ENCODE measurements at regions not wholly inside any gene's neighbourhood (a gene's known extent, or its start where the extent isn't known, plus 50 kb on each side); places are given as distances from the start of the nearest gene placed in this dataset.
"Not testable (repeated sequence)": the region's sequence is repeated elsewhere in the genome, so short reads cannot be mapped to it uniquely, and the experiment has no call there.

DNA sequence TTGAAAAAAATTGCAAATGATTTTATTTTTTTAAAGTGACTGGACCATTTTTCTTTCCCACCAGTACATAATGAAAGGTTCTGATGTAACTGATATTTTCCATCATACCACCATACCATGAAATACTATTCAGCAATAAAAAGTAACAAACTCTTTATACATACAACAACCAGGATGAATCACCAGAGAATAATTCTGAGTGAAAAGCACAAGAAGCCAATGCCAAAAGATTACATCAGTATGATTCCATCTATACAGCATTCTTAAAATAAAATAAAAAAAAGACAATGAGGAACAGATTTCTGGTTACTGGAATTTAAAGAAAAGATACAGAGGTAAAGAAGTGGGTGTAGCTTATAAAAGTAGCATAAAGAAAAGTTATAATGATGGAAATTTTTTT is 423.7 kb upstream of the ST8SIA4 start:
- DNase-seq: no peak
- Mint-ChIP-seq H3K4me1 (no peaks in the 10 kb centered on the region), H3K36me3 (no peaks in the 10 kb centered on the region), H3K27me3 (peaks cover 2% of the 10 kb centered on the region), H3K27ac (no peak overlapping the region), H3K9me3 (peaks cover 2% of the 10 kb centered on the region), H3K4me3 (no peak overlapping the region)
- ATAC-seq (ENCODE audit: low read depth): no peak
- POLR2A ChIA-PET: no interaction called here

DNA sequence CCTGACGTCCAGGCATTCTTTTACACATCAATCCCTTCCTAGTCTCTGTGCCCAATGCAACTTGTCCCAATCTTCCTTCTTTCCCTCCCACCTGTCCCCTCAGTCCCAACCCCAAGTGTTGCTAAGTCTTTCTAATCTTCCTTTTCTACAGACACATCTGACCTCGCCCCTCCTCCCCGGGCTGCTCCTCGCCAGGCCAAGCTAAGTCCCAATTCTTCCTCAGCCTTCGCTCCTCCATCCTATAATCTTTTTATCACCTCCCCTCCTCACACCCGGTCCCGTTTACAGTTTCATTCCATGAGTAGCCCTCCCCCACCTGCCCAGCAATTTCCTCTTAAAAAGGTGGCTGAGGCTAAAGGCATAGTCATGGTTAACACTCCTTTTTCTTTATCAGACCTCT is 413.3 kb upstream of the ST8SIA4 start:
- H3K9me3 Mint-ChIP-seq; H3K4me3 Mint-ChIP-seq; H3K36me3 Mint-ChIP-seq; ATAC-seq (ENCODE audit: low read depth); DNase-seq; POLR2A ChIA-PET; H3K27me3 Mint-ChIP-seq; H3K4me1 Mint-ChIP-seq: not testable (repeated sequence)
- H3K27ac Mint-ChIP-seq: peak overlapping the region; percentile 55

DNA sequence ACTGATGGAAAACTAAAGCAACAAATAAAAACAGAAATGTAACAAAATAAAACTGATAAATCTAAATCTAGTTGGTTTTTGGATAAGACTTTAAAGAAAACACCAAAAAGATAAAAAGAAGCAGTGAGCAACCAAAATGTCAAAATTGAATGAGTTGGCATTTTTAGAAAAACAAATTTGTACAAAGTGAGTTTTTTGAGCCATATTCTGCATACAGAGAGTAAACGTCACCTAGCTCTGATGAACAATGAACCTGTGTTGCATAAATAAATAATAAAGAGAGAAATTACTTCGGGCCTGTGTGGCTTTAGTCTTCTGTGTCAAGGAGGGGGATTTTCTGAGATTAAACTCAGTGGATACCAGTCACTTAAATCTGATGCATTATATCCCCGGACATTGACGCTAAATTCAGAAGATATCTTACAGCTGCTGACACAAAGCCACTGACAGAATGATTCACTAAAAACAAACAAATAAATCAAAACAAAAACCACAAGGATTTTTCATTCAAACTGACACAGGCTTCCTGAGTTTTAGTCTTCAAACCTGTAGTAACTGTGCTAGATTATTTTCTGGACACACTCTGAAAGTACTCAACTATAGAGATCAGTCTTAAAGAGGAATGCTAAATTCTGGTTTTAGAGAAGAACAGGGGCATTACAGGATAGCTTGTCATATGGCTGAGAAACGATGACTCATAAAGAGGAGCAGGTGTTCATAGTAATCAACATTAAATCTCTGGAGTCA is 403.5 kb upstream of the ST8SIA4 start:
- no peaks in the 10 kb centered on the region for H3K36me3 Mint-ChIP-seq
- no peaks in the 10 kb centered on the region for H3K27me3 Mint-ChIP-seq
- no peak overlapping the region for H3K4me3 Mint-ChIP-seq
- H3K27ac Mint-ChIP-seq: no peak overlapping the region
- H3K4me1 Mint-ChIP-seq: no peaks in the 10 kb centered on the region
- peaks cover 2% of the 10 kb centered on the region for H3K9me3 Mint-ChIP-seq
- ATAC-seq (ENCODE audit: low read depth): no peak
- no peak for DNase-seq
- POLR2A ChIA-PET: no interaction called here

DNA sequence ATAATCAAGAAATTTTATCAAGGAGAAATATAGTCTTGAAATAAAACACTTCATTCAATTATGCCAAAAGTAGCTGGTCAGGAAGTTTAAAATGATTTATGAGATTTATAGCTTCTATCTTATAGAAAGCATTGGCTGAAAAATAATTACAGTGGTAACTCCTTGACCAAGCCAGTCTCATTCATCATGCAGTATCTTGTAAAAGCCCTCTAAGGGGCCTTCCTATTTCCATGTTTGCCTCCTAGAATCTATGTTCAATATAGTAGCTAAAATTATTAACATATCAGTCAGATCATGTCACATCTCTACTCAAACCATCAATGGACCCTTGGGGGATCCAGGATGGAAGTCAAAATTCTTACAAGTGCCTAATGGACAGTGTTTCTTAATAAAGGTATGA is 393.4 kb upstream of the ST8SIA4 start:
- Mint-ChIP-seq H3K36me3 (no peaks in the 10 kb centered on the region), H3K4me3 (no peak overlapping the region), H3K27me3 (no peaks in the 10 kb centered on the region), H3K4me1 (no peaks in the 10 kb centered on the region), H3K9me3 (no peaks in the 10 kb centered on the region), H3K27ac (no peak overlapping the region)
- DNase-seq (no peak), ATAC-seq (ENCODE audit: low read depth) (no peak)
- POLR2A ChIA-PET: no interaction called here

DNA sequence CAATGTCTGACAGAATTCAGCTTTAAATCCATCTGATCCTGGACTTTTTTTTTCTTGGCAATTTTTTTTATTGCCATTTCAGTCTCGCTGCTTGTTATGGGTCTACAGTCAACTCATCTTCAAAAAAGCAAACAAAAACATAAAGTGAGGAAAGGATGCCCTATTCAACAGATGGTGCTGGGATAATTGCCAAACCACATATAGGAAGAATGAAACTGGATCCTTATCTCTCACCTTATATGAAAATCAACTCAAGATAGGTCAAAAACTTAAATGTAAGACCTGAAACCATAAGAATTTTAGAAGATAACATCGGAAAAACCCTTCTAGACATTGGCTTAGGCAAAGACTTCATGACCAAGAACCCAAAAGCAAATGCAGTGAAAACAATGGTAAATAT is 389.1 kb upstream of the ST8SIA4 start:
- Mint-ChIP-seq H3K27ac (no peak overlapping the region), H3K36me3 (no peaks in the 10 kb centered on the region), H3K9me3 (no peaks in the 10 kb centered on the region), H3K27me3 (no peaks in the 10 kb centered on the region), H3K4me3 (no peak overlapping the region), H3K4me1 (no peaks in the 10 kb centered on the region)
- POLR2A ChIA-PET: no interaction called here
- ATAC-seq (ENCODE audit: low read depth) (no peak), DNase-seq (no peak)

DNA sequence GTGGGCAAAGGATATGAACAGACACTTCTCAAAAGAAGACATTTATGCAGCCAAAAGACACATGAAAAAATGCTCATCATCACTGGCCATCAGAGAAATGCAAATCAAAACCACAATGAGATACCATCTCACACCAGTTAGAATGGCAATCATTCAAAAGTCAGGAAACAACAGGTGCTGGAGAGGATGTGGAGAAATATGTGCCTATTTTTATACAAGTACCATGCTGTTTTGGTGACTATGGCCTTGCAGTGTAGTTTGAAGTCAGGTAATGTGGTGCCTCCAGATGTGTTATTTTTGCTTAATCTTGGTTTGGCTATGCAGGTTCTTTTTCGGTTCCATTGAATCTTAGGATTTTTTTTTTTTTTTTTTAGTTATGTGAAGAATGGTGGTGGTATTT is 387.7 kb upstream of the ST8SIA4 start:
- H3K27me3 Mint-ChIP-seq; H3K9me3 Mint-ChIP-seq; POLR2A ChIA-PET; DNase-seq; H3K27ac Mint-ChIP-seq; H3K4me3 Mint-ChIP-seq; ATAC-seq (ENCODE audit: low read depth); H3K36me3 Mint-ChIP-seq; H3K4me1 Mint-ChIP-seq: not testable (repeated sequence)

DNA sequence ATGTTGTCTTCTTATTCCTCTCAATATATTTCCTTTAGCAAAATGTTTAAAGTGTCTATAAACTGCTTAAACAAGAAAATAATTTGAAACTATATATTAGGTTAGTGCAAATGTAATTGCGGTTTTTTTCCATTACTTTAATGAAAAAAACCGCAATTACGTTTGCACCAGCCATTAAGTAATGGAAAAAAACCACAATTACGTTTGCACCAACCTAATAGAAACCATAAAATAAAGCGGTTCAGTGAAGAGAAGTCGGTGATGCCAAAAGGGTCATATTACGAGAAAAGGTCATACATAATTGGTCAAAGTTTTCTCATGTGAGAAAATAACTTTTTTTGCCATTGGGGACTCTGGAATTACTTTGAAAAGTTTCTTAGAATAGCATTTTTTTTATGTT is 385.6 kb upstream of the ST8SIA4 start:
- Mint-ChIP-seq H3K9me3 (no peaks in the 10 kb centered on the region), H3K4me1 (no peaks in the 10 kb centered on the region), H3K27ac (no peak overlapping the region), H3K36me3 (no peaks in the 10 kb centered on the region), H3K4me3 (no peak overlapping the region), H3K27me3 (no peaks in the 10 kb centered on the region)
- POLR2A ChIA-PET: no interaction called here
- ATAC-seq (ENCODE audit: low read depth): no peak
- no peak for DNase-seq

DNA sequence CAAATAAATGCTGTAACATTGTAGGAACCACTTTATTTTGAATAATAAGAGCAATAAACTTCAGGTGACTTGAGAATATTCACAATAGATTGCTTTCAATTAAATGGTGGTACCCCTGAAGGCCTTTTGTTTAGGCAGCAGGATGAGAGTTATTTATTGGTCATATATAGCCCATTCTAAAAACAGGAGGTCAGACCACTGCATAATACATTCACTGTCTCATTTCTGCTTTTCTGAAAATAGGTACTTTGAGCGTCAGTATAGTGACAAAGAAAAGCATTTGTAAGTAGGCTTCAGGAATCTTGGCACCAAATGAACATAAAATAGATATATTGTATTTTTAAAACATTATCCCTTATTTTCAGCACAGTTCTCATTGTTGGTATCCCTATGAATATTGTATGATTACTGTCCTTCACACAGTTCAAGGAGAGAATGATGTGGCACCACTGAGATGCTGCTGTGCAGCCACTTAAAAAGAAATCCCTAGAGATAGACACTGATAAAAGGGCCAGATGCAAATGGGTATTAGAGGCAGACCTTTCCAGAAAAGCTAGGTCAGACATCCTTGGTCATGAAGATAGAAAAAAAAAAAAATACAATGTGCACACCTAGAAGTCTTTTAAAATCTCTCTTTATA is 381.8 kb upstream of the ST8SIA4 start:
- no peak for DNase-seq
- H3K36me3 Mint-ChIP-seq: no peaks in the 10 kb centered on the region
- H3K27me3 Mint-ChIP-seq: no peaks in the 10 kb centered on the region
- POLR2A ChIA-PET: no interaction called here
- no peak overlapping the region for H3K4me3 Mint-ChIP-seq
- ATAC-seq (ENCODE audit: low read depth): no peak
- H3K9me3 Mint-ChIP-seq: no peaks in the 10 kb centered on the region
- no peaks in the 10 kb centered on the region for H3K4me1 Mint-ChIP-seq
- no peak overlapping the region for H3K27ac Mint-ChIP-seq

DNA sequence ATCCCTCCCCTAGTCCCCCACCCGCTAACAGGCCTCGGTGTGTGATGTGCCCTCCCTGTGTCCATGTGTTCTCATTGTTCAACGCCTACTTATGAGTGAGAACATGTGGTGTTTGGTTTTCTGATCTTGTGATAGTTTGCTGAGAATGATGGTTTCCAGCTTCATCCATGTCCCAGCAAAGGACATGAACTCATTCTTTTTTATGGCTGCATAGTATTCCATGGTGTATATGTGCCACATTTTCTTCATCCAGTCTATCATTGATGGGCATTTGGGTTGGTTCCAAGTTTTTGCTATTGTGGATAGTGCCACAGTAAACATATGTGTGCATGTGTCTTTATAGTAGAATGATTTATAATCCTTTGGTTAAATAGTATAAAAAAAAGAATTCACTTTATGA is 380.9 kb upstream of the ST8SIA4 start:
- ATAC-seq (ENCODE audit: low read depth); H3K4me3 Mint-ChIP-seq; H3K4me1 Mint-ChIP-seq; DNase-seq; POLR2A ChIA-PET; H3K36me3 Mint-ChIP-seq; H3K9me3 Mint-ChIP-seq; H3K27me3 Mint-ChIP-seq; H3K27ac Mint-ChIP-seq: not testable (repeated sequence)

DNA sequence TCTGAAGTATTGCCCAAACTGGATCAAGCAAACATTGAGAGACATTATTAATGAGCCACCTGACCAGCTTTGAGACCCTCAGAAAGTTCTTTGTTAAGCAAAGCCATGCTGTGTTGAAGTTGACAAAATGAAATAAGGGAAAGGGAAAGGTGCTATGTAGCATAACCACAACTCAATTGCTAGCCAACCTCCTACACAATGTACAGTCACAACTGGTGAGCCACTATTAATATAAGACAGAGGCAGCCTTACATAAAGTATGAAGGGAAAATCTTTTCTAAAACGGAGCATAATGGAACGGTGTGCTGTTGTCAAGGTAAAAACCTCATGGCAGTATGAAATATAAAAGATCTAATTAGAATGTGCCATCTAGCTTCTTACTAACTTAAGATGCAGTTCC is 375.8 kb upstream of the ST8SIA4 start:
- Mint-ChIP-seq H3K36me3 (no peaks in the 10 kb centered on the region), H3K27ac (no peak overlapping the region), H3K27me3 (no peaks in the 10 kb centered on the region), H3K9me3 (no peaks in the 10 kb centered on the region), H3K4me3 (no peak overlapping the region), H3K4me1 (no peaks in the 10 kb centered on the region)
- no peak for ATAC-seq (ENCODE audit: low read depth)
- no peak for DNase-seq
- POLR2A ChIA-PET: no interaction called here

DNA sequence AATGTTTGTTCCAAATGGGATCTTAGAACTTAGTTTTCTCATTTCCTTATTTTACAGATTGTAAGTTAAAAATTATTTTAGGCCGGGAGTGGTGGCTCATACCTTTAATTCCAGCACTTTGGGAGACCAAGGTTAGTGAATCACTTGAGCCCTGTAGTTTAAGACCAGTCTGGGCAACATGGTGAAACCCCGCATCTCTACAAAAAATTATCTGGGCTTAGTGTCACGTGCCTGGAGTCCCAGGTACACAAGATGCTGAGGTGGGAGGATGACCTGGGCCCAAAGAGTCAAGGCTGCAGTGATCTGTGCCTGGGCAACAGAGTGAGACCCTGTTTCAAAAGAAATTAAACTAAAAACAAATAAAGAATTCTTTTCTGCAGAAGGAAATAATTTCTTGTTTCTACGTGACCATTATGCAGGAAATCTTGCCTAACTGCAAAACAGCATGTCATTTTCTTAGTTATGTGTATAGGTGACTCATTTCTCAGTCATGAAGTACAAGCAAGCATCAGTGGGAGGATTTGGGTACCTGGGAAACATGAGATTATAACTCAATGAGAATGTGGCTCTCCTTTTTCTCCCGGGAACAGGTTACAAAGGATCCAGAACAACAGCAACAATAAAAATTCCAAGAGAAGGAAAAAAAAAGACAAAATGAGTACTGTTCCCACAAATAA is 375.1 kb upstream of the ST8SIA4 start:
- Mint-ChIP-seq H3K36me3 (no peaks in the 10 kb centered on the region), H3K27ac (no peak overlapping the region), H3K4me1 (no peaks in the 10 kb centered on the region), H3K9me3 (no peaks in the 10 kb centered on the region), H3K4me3 (no peak overlapping the region), H3K27me3 (no peaks in the 10 kb centered on the region)
- POLR2A ChIA-PET: no interaction called here
- ATAC-seq (ENCODE audit: low read depth) (no peak), DNase-seq (no peak)

DNA sequence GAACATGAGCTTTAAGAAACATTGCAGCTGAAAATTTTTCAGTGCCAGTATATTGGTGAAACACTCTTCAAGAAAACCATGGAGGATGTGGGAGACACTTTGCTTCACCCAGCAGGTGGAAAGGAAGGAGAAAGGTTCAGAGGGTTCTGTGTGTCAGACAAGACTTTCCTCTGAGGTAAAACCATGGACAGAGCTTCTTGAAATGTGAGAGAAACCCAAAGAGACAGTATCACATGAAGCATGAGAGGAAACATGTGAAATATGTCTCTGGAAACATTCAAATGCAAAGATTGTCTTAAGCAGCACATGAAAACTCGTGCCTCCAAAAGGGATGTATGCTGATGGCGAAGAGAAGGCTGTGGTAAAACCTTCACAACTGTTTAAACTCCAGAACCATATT is 368.9 kb upstream of the ST8SIA4 start:
- POLR2A ChIA-PET: no interaction called here
- Mint-ChIP-seq H3K4me3 (no peak overlapping the region), H3K27me3 (no peaks in the 10 kb centered on the region)

DNA sequence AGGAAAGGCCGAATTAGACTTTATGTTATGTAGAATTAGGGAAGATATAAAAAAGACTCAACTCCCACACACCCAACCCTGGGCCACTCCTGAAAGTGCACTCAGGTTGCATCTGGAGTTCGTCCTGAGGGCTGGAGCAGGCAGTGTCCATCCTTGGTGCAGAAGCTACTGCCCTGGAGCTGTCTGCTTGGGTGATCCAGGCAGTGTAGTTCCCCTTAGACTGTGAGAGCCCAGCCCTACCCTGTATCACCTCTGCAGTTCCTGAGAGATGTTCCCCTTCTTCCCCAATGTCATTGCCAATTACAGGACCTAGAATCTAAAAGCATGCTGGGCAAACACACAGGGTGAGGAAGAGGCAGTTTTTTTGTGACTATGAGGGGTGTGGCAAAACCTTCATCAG is 368.3 kb upstream of the ST8SIA4 start:
- ATAC-seq (ENCODE audit: low read depth): no peak
- DNase-seq: no peak
- Mint-ChIP-seq H3K9me3 (no peaks in the 10 kb centered on the region), H3K4me3 (no peak overlapping the region), H3K36me3 (no peaks in the 10 kb centered on the region), H3K27me3 (no peaks in the 10 kb centered on the region), H3K4me1 (no peaks in the 10 kb centered on the region), H3K27ac (no peak overlapping the region)
- POLR2A ChIA-PET: no interaction called here

More for the DNA sequence above, 368.9 kb upstream of the ST8SIA4 start:
- Mint-ChIP-seq H3K9me3 (no peaks in the 10 kb centered on the region), H3K4me1 (no peaks in the 10 kb centered on the region), H3K36me3 (no peaks in the 10 kb centered on the region), H3K27ac (no peak overlapping the region)
- ATAC-seq (ENCODE audit: low read depth) (no peak), DNase-seq (no peak)

DNA sequence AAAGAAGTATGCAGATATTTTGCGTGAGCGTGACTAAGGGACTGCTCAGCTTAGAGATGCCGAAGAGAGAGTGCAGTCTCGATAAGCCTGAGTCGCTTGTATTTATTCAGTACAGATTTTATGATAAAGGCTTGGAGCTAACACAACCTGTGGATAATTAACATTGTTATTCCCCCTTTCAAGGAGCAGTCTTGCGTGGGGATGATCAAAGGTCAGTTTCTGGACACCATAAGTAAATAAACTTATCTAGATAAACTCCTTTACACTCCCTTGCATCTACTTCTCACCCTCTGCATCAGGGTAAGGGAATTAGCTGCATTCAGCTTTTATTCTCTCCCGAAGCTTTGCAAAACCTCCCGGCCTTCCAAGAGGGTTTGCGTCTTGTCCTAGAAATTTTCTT is 357.8 kb upstream of the ST8SIA4 start:
- no peak for DNase-seq
- H3K36me3 Mint-ChIP-seq: no peaks in the 10 kb centered on the region
- POLR2A ChIA-PET: no interaction called here
- ATAC-seq (ENCODE audit: low read depth): no peak
- H3K4me3 Mint-ChIP-seq: no peak overlapping the region
- no peaks in the 10 kb centered on the region for H3K4me1 Mint-ChIP-seq
- H3K27ac Mint-ChIP-seq: no peak overlapping the region
- H3K9me3 Mint-ChIP-seq: peaks cover 3% of the 10 kb centered on the region
- H3K27me3 Mint-ChIP-seq: peaks cover 2% of the 10 kb centered on the region
